ENCODE measurements at regions not wholly inside any gene's neighbourhood (a gene's known extent, or its start where the extent isn't known, plus 50 kb on each side); places are given as distances from the start of the nearest gene placed in this dataset.

DNA sequence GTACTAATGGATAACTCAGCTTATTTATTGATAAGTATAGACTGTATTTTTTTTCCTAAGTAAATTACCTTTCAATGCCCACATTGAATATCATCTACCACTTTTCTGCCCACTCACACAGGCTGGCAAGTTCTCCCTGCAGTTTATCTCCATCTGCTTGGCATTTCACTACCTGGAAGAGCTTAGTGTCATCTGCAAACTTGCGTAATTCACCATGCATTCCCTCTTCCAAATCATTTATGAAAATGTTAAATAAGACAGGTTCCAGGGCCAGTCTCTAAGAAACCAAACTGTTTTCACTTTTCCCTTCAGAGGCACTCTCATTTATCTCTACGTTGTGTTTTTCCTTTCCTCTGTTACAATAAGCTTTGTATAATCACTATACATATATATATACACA, 1076.6 kb downstream of the IGSF11 start:
- Histone ChIP-seq H3K9me3 (ENCODE audit: insufficient read depth in 2 of 2, low read depth in 1 of 2, low read length in 1 of 2) (peaks cover 0 to 4% of the 10 kb centered on the region in 2 experiments; a peak in 1 of 4 replicates), H3K23me2 (ENCODE audit: low read depth, low read length) (no peaks in the 10 kb centered on the region)
- no peak for FAIRE-seq

More for the DNA sequence above, 1076.6 kb downstream of the IGSF11 start:
- Histone ChIP-seq H4K20me1 (replicated peaks in 1 of 2; ENCODE audit: control insufficient read depth in 1 of 2, insufficient read depth in 2 of 2, low read length in 2 of 2) (no peaks in the 10 kb centered on the region), H4K5ac (ENCODE audit: insufficient read length, low read depth, low read length) (no peak overlapping the region), H3K4me2 (ENCODE audit: insufficient read depth in 1 of 2, low read depth in 2 of 2, low read length in 2 of 2) (no peak overlapping the region), H3K79me2 (ENCODE audit: control insufficient read depth in 1 of 2, insufficient read depth in 2 of 2, low read length in 2 of 2) (no peaks in the 10 kb centered on the region), H3K4me1 (replicated peaks in 1 of 4; ENCODE audit: control insufficient read depth in 3 of 4, insufficient read depth in 4 of 4, low read length in 3 of 4) (no peaks in the 10 kb centered on the region), H2BK20ac (ENCODE audit: low read length) (no peak overlapping the region), H2BK120ac (replicated peaks; ENCODE audit: low read depth, low read length) (no peak overlapping the region), H3K27ac (ENCODE audit: low read depth, low read length) (no peak overlapping the region), H3K56ac (replicated peaks; ENCODE audit: insufficient read length, low read depth, low read length) (no peak overlapping the region), H3K36me3 (ENCODE audit: control insufficient read depth in 2 of 4, insufficient read depth in 4 of 4, low read length in 3 of 4) (no peaks in the 10 kb centered on the region), H2BK15ac (ENCODE audit: low read length) (no peak overlapping the region), H3K9ac (replicated peaks in 1 of 4; ENCODE audit: extremely low read depth in 1 of 4, low read depth in 3 of 4, low read length in 3 of 4) (no peak overlapping the region), H3K4me3 (ENCODE audit: extremely low read depth in 1 of 4, insufficient read depth in 2 of 4, low read depth in 3 of 4, low read length in 4 of 4) (no peak overlapping the region), H2AK5ac (ENCODE audit: low read depth, low read length) (no peak overlapping the region), H3K4ac (replicated peaks; ENCODE audit: insufficient read length, low read depth, low read length) (no peak overlapping the region), H3K18ac (ENCODE audit: extremely low read depth, low read length) (no peak overlapping the region), H2AFZ (ENCODE audit: low read length) (no peak overlapping the region), H3K14ac (ENCODE audit: insufficient read length) (no peak overlapping the region), H3K27me3 (replicated peaks in 1 of 4; ENCODE audit: control insufficient read depth in 3 of 4, extremely low read depth in 1 of 4, insufficient read depth in 3 of 4, low read length in 3 of 4) (no peaks in the 10 kb centered on the region), H4K91ac (replicated peaks; ENCODE audit: insufficient read length, low read length) (no peak overlapping the region), H3K79me1 (ENCODE audit: low read depth, low read length) (no peaks in the 10 kb centered on the region), H2BK12ac (ENCODE audit: low read depth, low read length) (no peak overlapping the region), H2BK5ac (ENCODE audit: low read depth, low read length) (no peak overlapping the region), H4K8ac (ENCODE audit: extremely low read depth, insufficient read depth, low read length) (no peak overlapping the region), H3K23ac (ENCODE audit: insufficient read length) (no peak overlapping the region)
- TF ChIP-seq GTF2F1 (IDR thresholded peaks at IDR 0.05; ENCODE audit: borderline replicate concordance, low read depth, low read length), result no peak
- TF ChIP-seq SAP30 (IDR thresholded peaks at IDR 0.05; ENCODE audit: insufficient read depth, insufficient replicate concordance, low read length), result no peak
- no peak for TF ChIP-seq RAD21 (IDR thresholded peaks at IDR 0.05 in 1 of 2, conservative IDR thresholded peaks at IDR 0.05 in 1 of 2; ENCODE audit: low read depth in 2 of 2, low read length in 2 of 2)
- TF ChIP-seq CHD1 (IDR thresholded peaks at IDR 0.05; ENCODE audit: low read depth, low read length), result no peak
- TF ChIP-seq SP4 (IDR thresholded peaks at IDR 0.05; ENCODE audit: low read length), result no peak
- no peak for TF ChIP-seq EZH2 (IDR thresholded peaks at IDR 0.05; ENCODE audit: low read depth, low read length, severe bottlenecking)
- TF ChIP-seq BACH1 (IDR thresholded peaks at IDR 0.05; ENCODE audit: low read length), result no peak
- TF ChIP-seq RBBP5 (IDR thresholded peaks at IDR 0.05; ENCODE audit: borderline replicate concordance, low read depth, low read length), result no peak
- no peak for TF ChIP-seq CEBPB (IDR thresholded peaks at IDR 0.05; ENCODE audit: low read depth, low read length)
- ChIA-PET POLR2A (ENCODE audit: partially characterized antibody) (no interaction called here), CTCF (ENCODE audit: partially characterized antibody) (interaction anchor here (0.8 to 1.0 kb wide), 2 partner anchors 23 to 808 kb away, joined by 4 read pairs; no protein-coding TSS in a partner anchor)
- no peak for DNase-seq (ENCODE audit: low read depth in 1 of 2, low spot score in 2 of 2)
- WGBS, 2 experiments (ENCODE audit: extremely low coverage in 1 of 2, insufficient coverage in 1 of 2, insufficient read length in 1 of 2, insufficient replicate concordance in 2 of 2, low coverage in 1 of 2, low lambda C conversion rate in 2 of 2, missing lambda C conversion rate in 1 of 2), result 96% methylated on average over 2 of the region's 2 CpGs; no CpG with 5 or more reads in 1 of the 2 experiments
